ENCODE measurements at regions not wholly inside any gene's neighbourhood (a gene's known extent, or its start where the extent isn't known, plus 50 kb on each side); places are given as distances from the start of the nearest gene placed in this dataset.
"Not testable (repeated sequence)": the region's sequence is repeated elsewhere in the genome, so short reads cannot be mapped to it uniquely, and the experiment has no call there.

- no peak for DNase-seq
Measured at GRCh38 chr5:124153588-124153987, 592.9 kb downstream of the ZNF608 start.

- no peak for DNase-seq
Measured at GRCh38 chr5:124148574-124148973, 597.9 kb downstream of the ZNF608 start.

GRCh38 chr5:124140060-124140459, 606.4 kb downstream of the ZNF608 start:
- DNase-seq = no peak

GRCh38 chr5:124139477-124139876, 607.0 kb downstream of the ZNF608 start:
- DNase-seq = no peak

GRCh38 chr5:124136609-124137008, 609.8 kb downstream of the ZNF608 start:
- DNase-seq = no peak

- no peak for DNase-seq
Measured at GRCh38 chr5:124134941-124135340, 611.5 kb downstream of the ZNF608 start.

- DNase-seq = no peak
Measured at GRCh38 chr5:124133406-124133805, 613.0 kb downstream of the ZNF608 start.

- DNase-seq = no peak
Measured at GRCh38 chr5:124132843-124133242, 613.6 kb downstream of the ZNF608 start.

- DNase-seq = no peak
Measured at GRCh38 chr5:124131466-124131865, 615.0 kb downstream of the ZNF608 start.

- no peak for DNase-seq
Measured at GRCh38 chr5:124130816-124131215, 615.6 kb downstream of the ZNF608 start.

GRCh38 chr5:124128867-124129266, 616.9 kb downstream of the CSNK1G3 start:
- no peak for DNase-seq

- no peak for DNase-seq
Measured at GRCh38 chr5:124126504-124127217, 614.7 kb downstream of the CSNK1G3 start.

GRCh38 chr5:124124711-124125229, 612.8 kb downstream of the CSNK1G3 start:
- no peak for DNase-seq

- DNase-seq = no peak
Measured at GRCh38 chr5:124121198-124121597, 609.2 kb downstream of the CSNK1G3 start.

GRCh38 chr5:124114911-124115310, 602.9 kb downstream of the CSNK1G3 start:
- no peak for DNase-seq

GRCh38 chr5:124111886-124112285, 599.9 kb downstream of the CSNK1G3 start:
- no peak for DNase-seq

GRCh38 chr5:124110942-124111341, 599.0 kb downstream of the CSNK1G3 start:
- no peak for DNase-seq

GRCh38 chr5:124105326-124105725, 593.3 kb downstream of the CSNK1G3 start:
- no peak for DNase-seq

GRCh38 chr5:124104821-124105220, 592.8 kb downstream of the CSNK1G3 start:
- DNase-seq = no peak

- no peak for DNase-seq
Measured at GRCh38 chr5:124104344-124104743, 592.4 kb downstream of the CSNK1G3 start.

GRCh38 chr5:124103671-124104070, 591.7 kb downstream of the CSNK1G3 start:
- DNase-seq = no peak

- DNase-seq = not testable (repeated sequence)
Measured at GRCh38 chr5:124103056-124103455, 591.1 kb downstream of the CSNK1G3 start.

- no peak for DNase-seq
Measured at GRCh38 chr5:124102486-124102885, 590.5 kb downstream of the CSNK1G3 start.

- DNase-seq = no peak
Measured at GRCh38 chr5:124093658-124094057, 581.7 kb downstream of the CSNK1G3 start.

- no peak for DNase-seq
Measured at GRCh38 chr5:124090115-124090514, 578.1 kb downstream of the CSNK1G3 start.

All from right forelimb (tissue), 1 donor.